Prostate gland (tissue), 2 donors: ENCODE measurements at regions not wholly inside any gene's neighbourhood (a gene's known extent, or its start where the extent isn't known, plus 50 kb on each side); places are given as distances from the start of the nearest gene placed in this dataset.

Experiments
- DNase-seq: peaks from one replicate; pipeline ENCODE4 v3.0.0-alpha.2; 2019; ENCODE audit warnings: low spot score
- H3K27ac ChIP-seq, 2 donors: fragments of 200-600 bp; sonication (generic); 2 replicates each; pipeline ENCODE4 v1.5.1; 2017 to 2019
- H3K27me3 ChIP-seq: fragments of 200-600 bp; sonication (generic); replicated peaks from 2 replicates; pipeline ENCODE4 v1.5.1; 2019; ENCODE audit not compliant: insufficient read depth
- H3K36me3 ChIP-seq, 2 donors: fragments of 200-600 bp; sonication (generic); 1 replicate in 1 of 2; 2 replicates in 1 of 2; pipeline versions ENCODE4 v1.5.1 to v1.8.1; 2017 to 2019
- H3K4me1 ChIP-seq: fragments of 200-600 bp; sonication (generic); replicated peaks from 2 replicates; pipeline ENCODE4 v1.5.1; 2019
- H3K4me3 ChIP-seq, 2 donors: fragments of 200-600 bp; sonication (generic); 2 replicates each; pipeline ENCODE4 v1.5.1; 2017 to 2019
- H3K9me3 ChIP-seq: fragments of 200-600 bp; sonication (generic); 2 replicates; pipeline ENCODE4 v1.5.1; 2017
- POLR2A ChIP-seq: fragments of 450-650 bp; IDR thresholded peaks from one replicate; pipeline ENCODE4 v1.6.1; 2016; ENCODE audit warnings: antibody characterized with exemption, mild to moderate bottlenecking
- POLR2AphosphoS5 ChIP-seq: sonication (generic); formaldehyde crosslinking; IDR thresholded peaks from one replicate; pipeline ENCODE4 v1.6.1; 2017; ENCODE audit warnings: antibody characterized with exemption
- WGBS: methylation state at CpG from one replicate; pipeline ENCODE4 v1.1.5; 2018; 5-methylcytosine and 5-hydroxymethylcytosine counted together
- intact Hi-C: fragments of 100-400 bp; cut with DNase I; formaldehyde crosslinking; loops from one replicate; pipeline ENCODE4 v1.14.2; 2022
- TF ChIP-seq, protein P1 (sequence below), 4 experiments: fragments of 200-600 bp in 2 of 4; fragments of 450-650 bp in 2 of 4; sonication (generic) in 2 of 4; IDR thresholded peaks; 1 replicate in 3 of 4; 2 replicates in 1 of 4; pipeline ENCODE4 v1.5.1; 2016 to 2019; ENCODE audit warnings: antibody characterized with exemption in 4 of 4, mild to moderate bottlenecking in 2 of 4, moderate library complexity in 2 of 4

DNA sequence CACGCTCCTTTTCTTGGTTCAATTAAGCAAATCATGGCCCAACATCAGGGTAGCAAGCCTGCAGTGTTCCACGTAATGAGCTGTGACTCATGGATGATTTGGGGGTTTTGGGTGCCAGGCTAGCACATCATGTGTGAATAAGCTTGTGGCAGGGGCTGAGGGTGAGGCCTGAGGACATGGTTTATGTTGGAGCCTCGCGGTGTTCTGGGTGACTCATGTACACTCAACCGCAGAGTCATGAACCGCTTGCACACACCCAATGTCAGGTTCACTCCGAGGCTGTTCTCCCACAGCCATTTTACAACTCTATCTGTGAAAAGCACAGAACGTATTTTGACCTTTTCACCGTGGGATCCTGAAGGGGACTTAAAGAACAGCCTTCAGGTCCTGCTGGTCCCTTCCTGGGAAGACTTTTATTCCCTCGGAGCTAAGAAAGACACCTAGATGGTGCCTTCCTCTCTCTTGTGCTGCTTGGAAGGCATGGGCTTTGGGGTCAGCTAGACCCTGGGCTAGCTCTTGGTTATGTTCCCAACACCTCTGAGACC, 139.9 kb upstream of the ZEB2 start:
- Histone ChIP-seq H3K27ac (no peak overlapping the region), H3K27me3 (no peaks in the 10 kb centered on the region), H3K36me3 (no peaks in the 10 kb centered on the region), H3K9me3 (no peaks in the 10 kb centered on the region), H3K4me3 (no peak overlapping the region), H3K4me1 (no peaks in the 10 kb centered on the region)
- TF ChIP-seq, protein P1, sequence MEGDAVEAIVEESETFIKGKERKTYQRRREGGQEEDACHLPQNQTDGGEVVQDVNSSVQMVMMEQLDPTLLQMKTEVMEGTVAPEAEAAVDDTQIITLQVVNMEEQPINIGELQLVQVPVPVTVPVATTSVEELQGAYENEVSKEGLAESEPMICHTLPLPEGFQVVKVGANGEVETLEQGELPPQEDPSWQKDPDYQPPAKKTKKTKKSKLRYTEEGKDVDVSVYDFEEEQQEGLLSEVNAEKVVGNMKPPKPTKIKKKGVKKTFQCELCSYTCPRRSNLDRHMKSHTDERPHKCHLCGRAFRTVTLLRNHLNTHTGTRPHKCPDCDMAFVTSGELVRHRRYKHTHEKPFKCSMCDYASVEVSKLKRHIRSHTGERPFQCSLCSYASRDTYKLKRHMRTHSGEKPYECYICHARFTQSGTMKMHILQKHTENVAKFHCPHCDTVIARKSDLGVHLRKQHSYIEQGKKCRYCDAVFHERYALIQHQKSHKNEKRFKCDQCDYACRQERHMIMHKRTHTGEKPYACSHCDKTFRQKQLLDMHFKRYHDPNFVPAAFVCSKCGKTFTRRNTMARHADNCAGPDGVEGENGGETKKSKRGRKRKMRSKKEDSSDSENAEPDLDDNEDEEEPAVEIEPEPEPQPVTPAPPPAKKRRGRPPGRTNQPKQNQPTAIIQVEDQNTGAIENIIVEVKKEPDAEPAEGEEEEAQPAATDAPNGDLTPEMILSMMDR (IDR thresholded peaks at IDR 0.05): no peak
- TF ChIP-seq POLR2AphosphoS5: no peak
- no peak for TF ChIP-seq POLR2A
- 88% methylated on average over 10 of the region's 10 CpGs for WGBS
- DNase-seq: no peak
- intact Hi-C loops: no loop called here

DNA sequence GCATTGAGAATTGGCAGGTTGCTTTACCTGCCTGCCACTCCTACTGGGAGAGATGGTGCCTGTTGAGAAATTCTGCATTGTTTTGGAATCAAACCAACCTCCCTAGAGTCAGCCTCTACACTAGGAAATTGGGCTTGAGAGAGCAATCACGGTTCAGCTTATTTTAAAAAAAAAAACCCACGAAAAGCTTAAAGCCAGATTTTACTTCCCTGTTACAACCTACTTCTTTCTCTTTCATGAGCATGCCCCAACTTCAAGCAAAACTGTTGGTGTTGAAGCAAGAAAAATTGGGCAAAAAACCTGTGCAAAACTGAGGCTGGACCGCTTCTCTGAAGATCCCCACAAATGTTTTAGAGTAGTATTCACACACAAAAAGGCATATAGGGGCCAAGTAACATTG, 134.6 kb upstream of the ZEB2 start:
- WGBS: 83% methylated on average over 3 of the region's 3 CpGs

DNA sequence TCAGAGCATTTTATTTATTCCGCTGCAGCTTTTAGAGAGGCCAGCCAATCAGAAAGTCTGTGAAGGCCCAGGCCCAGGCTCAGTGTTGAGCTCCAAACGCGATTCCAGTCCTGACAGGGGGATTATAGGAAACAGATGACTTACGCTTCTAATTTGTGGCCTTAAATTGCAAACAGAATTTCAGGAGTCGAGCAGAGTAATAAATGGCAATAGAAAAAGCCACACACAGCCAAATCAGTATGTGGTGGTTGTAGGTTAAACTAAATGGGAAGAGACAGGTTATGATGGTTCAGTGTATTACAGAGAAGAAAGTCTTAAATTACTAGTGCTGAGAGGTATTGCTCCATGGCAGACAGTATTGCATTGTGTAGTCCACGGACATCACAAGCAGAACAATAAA, 131.0 kb upstream of the ZEB2 start:
- 85% methylated on average over 6 of the region's 6 CpGs for WGBS
- no peak for DNase-seq
- Histone ChIP-seq H3K9me3 (no peaks in the 10 kb centered on the region), H3K36me3 (no peaks in the 10 kb centered on the region), H3K27ac (no peak overlapping the region), H3K27me3 (no peaks in the 10 kb centered on the region), H3K4me1 (no peaks in the 10 kb centered on the region), H3K4me3 (no peak overlapping the region)
- TF ChIP-seq POLR2AphosphoS5 (no peak), POLR2A (no peak)
- TF ChIP-seq, protein P1 (IDR thresholded peaks at IDR 0.05): no peak
- intact Hi-C loops: no loop called here

More for the DNA sequence above, 134.6 kb upstream of the ZEB2 start:
- Histone ChIP-seq H3K4me3 (no peak overlapping the region), H3K4me1 (no peaks in the 10 kb centered on the region), H3K36me3 (no peaks in the 10 kb centered on the region), H3K27ac (no peak overlapping the region), H3K27me3 (no peaks in the 10 kb centered on the region), H3K9me3 (no peaks in the 10 kb centered on the region)
- no peak for DNase-seq
- intact Hi-C loops: no loop called here
- TF ChIP-seq POLR2A (no peak), POLR2AphosphoS5 (no peak)
- TF ChIP-seq, protein P1 (IDR thresholded peaks at IDR 0.05): no peak

DNA sequence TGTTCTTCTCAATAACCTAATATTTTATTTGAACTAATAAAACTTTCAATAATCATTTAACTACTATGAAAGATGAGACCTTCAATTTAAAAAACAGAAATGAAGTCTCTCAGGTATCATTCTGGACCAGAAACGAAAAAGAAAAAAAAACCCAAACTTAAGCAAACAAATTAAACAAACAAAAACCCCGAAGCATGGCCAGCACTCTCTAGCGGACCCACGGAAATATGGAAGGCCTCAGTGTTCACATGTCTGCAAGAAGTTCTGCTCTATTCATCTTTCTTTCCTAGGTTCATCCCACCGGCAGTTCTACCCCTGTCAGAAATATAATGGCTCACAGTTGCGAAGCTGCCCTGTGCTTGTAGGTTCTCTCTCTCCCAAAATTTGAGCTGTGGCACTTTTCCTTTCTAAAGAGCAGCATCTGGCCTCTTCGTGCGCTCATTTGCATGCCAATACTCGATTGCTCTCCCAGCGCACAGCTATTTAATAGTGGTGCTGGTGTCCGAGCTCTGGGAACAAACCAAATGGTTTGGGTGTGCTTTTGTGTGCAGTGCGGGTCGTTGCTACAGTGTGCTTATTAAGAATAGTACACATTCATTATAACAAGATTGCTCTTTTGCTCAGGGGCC, 129.0 kb upstream of the ZEB2 start:
- no peaks in the 10 kb centered on the region for H3K27me3 ChIP-seq
- TF ChIP-seq POLR2AphosphoS5 (no peak), POLR2A (no peak)
- TF ChIP-seq, protein P1 (IDR thresholded peaks at IDR 0.05): no peak
- DNase-seq: no peak
- H3K4me1 ChIP-seq: no peaks in the 10 kb centered on the region
- H3K4me3 ChIP-seq: no peak overlapping the region
- 78% methylated on average over 13 of the region's 13 CpGs for WGBS
- no peaks in the 10 kb centered on the region for H3K9me3 ChIP-seq
- H3K27ac ChIP-seq: no peak overlapping the region
- intact Hi-C loops: no loop called here
- H3K36me3 ChIP-seq: no peaks in the 10 kb centered on the region

DNA sequence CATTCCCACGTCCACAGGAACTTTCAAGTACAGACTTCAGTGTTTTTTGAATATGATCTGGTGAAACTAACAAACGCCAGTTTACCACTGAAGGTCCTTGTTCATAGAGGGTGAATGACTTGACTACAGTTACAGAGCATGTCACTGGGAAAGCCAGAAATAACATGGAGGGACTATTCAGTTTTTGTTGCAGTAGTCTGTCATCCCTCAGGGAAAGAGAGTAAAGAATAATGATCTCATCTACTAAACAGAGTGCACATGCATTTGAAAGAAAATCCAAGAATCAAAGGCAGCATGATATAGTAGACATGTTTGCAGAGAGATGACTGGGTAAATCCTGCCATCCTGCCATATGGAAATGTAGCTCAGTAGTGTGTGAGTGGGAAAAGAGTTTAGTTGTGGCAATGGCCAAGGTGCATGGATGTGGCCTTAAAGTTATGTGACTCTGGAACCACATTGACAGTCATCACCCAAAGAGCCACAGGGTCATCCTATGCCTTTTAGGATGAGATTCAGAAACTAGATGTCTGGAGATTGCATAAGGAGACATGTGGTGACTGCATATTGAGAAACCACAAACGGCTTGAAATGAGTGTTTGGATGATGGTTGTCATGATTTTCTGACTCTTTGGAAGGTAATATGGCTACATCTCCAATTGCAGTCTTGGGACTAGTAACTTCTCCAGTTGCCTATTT, 125.3 kb upstream of the ZEB2 start:
- TF ChIP-seq POLR2A (no peak), POLR2AphosphoS5 (no peak)
- TF ChIP-seq, protein P1 (IDR thresholded peaks at IDR 0.05): no peak
- no peak overlapping the region for H3K27ac ChIP-seq
- H3K27me3 ChIP-seq: no peaks in the 10 kb centered on the region
- H3K4me1 ChIP-seq: no peaks in the 10 kb centered on the region
- no peaks in the 10 kb centered on the region for H3K9me3 ChIP-seq
- no peak for DNase-seq
- WGBS: 90% methylated on average over 3 of the region's 3 CpGs
- intact Hi-C loops: no loop called here
- H3K36me3 ChIP-seq: no peaks in the 10 kb centered on the region
- no peak overlapping the region for H3K4me3 ChIP-seq
